ENCODE measurements at regions not wholly inside any gene's neighbourhood (a gene's known extent, or its start where the extent isn't known, plus 50 kb on each side); places are given as distances from the start of the nearest gene placed in this dataset.

DNA sequence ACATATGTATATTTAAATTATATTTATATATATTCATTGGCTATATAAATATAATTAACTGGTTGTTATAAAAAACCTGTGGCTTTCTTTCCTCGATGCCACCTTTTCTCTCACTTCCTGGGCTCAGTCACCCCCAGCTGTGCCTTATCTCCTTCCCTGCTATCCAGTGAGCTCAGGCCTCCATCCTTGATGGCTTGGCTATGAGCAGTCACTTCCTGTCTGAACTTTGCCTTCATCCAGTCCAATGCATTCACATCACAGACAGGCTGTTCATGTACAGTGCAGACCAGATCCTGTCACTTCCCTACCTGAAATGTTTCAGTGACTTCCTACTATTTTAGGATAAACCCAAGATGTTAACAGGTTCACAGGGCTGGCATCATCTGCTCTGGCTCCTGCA is 115.3 kb upstream of the PRB2 start:
- no peak for TF ChIP-seq CTCF (IDR thresholded peaks at IDR 0.05)
- Histone ChIP-seq H3K27me3 (replicated peaks; ENCODE audit: insufficient read depth) (no peaks in the 10 kb centered on the region), H3K36me3 (no peaks in the 10 kb centered on the region), H3K9me3 (no peaks in the 10 kb centered on the region), H3K27ac (no peak overlapping the region), H3K4me3 (no peak overlapping the region), H3K4me1 (ENCODE audit: control insufficient read depth in 1 of 2, low read depth in 2 of 2) (no peaks in the 10 kb centered on the region)
- ATAC-seq (ENCODE audit: insufficient number of reproducible peaks, low FRiP score, low read depth) (no peak), DNase-seq (ENCODE audit: low spot score) (no peak)

DNA sequence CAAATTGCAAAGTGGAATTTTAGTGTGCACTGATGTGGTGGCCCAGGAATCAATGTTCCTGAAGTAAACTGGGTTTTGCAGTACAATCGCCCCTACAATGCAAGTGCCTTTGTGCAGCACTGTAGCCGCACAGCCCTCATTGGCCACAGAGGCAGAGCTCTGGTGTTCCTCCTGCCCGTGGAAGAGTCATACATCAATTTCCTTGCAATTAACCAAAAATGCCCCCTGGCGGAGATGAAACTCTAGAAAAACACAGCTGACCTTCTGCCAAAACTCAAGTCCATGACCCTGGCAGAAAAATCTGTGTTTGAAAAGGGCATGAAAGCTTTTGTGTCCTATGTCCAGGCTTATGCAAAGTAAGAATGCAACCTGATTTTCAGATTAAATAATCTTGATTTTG is 117.9 kb upstream of the PRB2 start:
- Histone ChIP-seq H3K9me3 (no peaks in the 10 kb centered on the region), H3K27ac (no peak overlapping the region), H3K27me3 (replicated peaks; ENCODE audit: insufficient read depth) (no peaks in the 10 kb centered on the region), H3K36me3 (no peaks in the 10 kb centered on the region), H3K4me1 (ENCODE audit: control insufficient read depth in 1 of 2, low read depth in 2 of 2) (no peaks in the 10 kb centered on the region), H3K4me3 (no peak overlapping the region)
- no peak for ATAC-seq (ENCODE audit: insufficient number of reproducible peaks, low FRiP score, low read depth)
- no peak for DNase-seq (ENCODE audit: low spot score)
- no peak for TF ChIP-seq CTCF (IDR thresholded peaks at IDR 0.05)

DNA sequence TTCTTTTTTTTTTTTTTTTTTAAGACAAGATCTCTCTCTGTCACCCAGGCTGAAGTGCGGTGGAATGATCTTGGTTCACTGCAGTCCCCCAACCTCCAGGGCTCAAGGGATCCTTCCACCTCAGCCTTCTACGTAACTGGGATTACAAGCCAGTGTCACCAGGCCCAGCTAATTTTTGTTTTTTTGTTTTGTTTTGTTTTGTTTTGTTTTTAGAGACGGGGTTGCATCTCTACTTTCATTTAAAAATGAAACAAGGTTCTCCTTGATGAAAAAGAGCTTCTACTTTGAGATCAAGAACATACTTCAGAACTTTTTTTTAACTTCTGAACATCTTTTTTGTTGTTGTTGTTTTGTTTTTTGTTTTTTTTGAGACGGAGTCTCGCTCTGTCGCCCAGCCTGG is 121.7 kb upstream of the PRB2 start:
- Histone ChIP-seq H3K4me1 (ENCODE audit: control insufficient read depth in 1 of 2, low read depth in 2 of 2) (no peaks in the 10 kb centered on the region), H3K27ac (no peak overlapping the region), H3K9me3 (no peaks in the 10 kb centered on the region), H3K36me3 (no peaks in the 10 kb centered on the region), H3K27me3 (replicated peaks; ENCODE audit: insufficient read depth) (no peaks in the 10 kb centered on the region), H3K4me3 (no peak overlapping the region)
- no peak for TF ChIP-seq CTCF (IDR thresholded peaks at IDR 0.05)
- DNase-seq (ENCODE audit: low spot score) (no peak), ATAC-seq (ENCODE audit: insufficient number of reproducible peaks, low FRiP score, low read depth) (no peak)

DNA sequence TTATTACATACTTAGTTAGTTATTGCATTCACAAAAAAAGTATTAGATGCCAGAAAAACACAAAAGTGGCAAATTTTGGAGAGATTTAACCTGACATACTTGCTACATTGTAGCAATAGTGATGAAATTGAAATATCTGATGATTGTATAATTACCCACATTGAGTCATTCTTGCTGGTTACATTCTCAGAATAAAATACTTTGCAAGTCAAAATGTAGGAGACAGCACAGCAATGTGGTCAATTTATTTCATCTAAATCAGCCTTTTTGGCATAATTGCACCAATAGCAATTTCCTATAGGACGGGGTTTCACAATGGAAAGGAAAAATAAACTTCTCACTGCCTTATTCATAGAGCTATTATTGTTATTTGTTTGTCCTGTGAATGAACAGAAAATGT is 125.0 kb upstream of the ETV6 start:
- TF ChIP-seq CTCF (IDR thresholded peaks at IDR 0.05), result no peak
- no peak overlapping the region for H3K4me3 ChIP-seq
- H3K36me3 ChIP-seq, result no peaks in the 10 kb centered on the region
- no peak for ATAC-seq (ENCODE audit: insufficient number of reproducible peaks, low FRiP score, low read depth)
- no peaks in the 10 kb centered on the region for H3K27me3 ChIP-seq (replicated peaks; ENCODE audit: insufficient read depth)
- no peak for DNase-seq (ENCODE audit: low spot score)
- no peaks in the 10 kb centered on the region for H3K9me3 ChIP-seq
- no peaks in the 10 kb centered on the region for H3K4me1 ChIP-seq (ENCODE audit: control insufficient read depth in 1 of 2, low read depth in 2 of 2)
- H3K27ac ChIP-seq, result no peak overlapping the region

GRCh38 chr12:11534064-11534463 is 115.4 kb upstream of the ETV6 start:
- ATAC-seq (ENCODE audit: insufficient number of reproducible peaks, low FRiP score, low read depth) (no peak), DNase-seq (ENCODE audit: low spot score) (no peak)
- no peaks in the 10 kb centered on the region for H3K9me3 ChIP-seq
- H3K4me3 ChIP-seq, result no peak overlapping the region
- no peak for TF ChIP-seq CTCF (IDR thresholded peaks at IDR 0.05)
- H3K27me3 ChIP-seq (replicated peaks; ENCODE audit: insufficient read depth), result no peaks in the 10 kb centered on the region
- H3K27ac ChIP-seq, result no peak overlapping the region
- H3K36me3 ChIP-seq, result no peaks in the 10 kb centered on the region
- no peaks in the 10 kb centered on the region for H3K4me1 ChIP-seq (ENCODE audit: control insufficient read depth in 1 of 2, low read depth in 2 of 2)
